Tibial artery (tissue), 4 donors: ENCODE measurements at regions not wholly inside any gene's neighbourhood (a gene's known extent, or its start where the extent isn't known, plus 50 kb on each side); places are given as distances from the start of the nearest gene placed in this dataset.

Experiments used
- DNase-seq, 2 donors: peaks; one replicate each; pipeline ENCODE4 v3.0.0-alpha.2; 2019
- H3K27ac ChIP-seq, 2 donors: fragments of 200-600 bp; sonication (generic) in 1 of 2; 1 replicate in 1 of 2; 2 replicates in 1 of 2; pipeline ENCODE4 v1.5.1; 2018 to 2019; ENCODE audit warnings: mild to moderate bottlenecking in 1 of 2
- H3K27me3 ChIP-seq, 2 donors: fragments of 200-600 bp; sonication (generic) in 1 of 2; one replicate each; pipeline versions ENCODE4 v1.5.1 to v1.6.0; 2016 to 2019
- H3K36me3 ChIP-seq, 3 donors: fragments of 200-600 bp; sonication (generic) in 2 of 3; one replicate each; pipeline ENCODE4 v1.5.1; 2016 to 2019; ENCODE audit warnings: mild to moderate bottlenecking in 2 of 3
- H3K4me1 ChIP-seq, 4 donors: fragments of 200-600 bp; sonication (generic) in 2 of 4; 1 replicate in 3 of 4; 2 replicates in 1 of 4; pipeline ENCODE4 v1.5.1; 2016 to 2019
- H3K4me3 ChIP-seq, 2 donors: fragments of 200-600 bp; sonication (generic) in 1 of 2; 1 replicate in 1 of 2; 2 replicates in 1 of 2; pipeline ENCODE4 v1.5.1; 2018 to 2019; ENCODE audit warnings: mild to moderate bottlenecking in 2 of 2
- H3K9me3 ChIP-seq, 3 donors: fragments of 200-600 bp; sonication (generic) in 1 of 3; one replicate each; pipeline ENCODE4 v1.5.1; 2016 to 2019
- intact Hi-C: fragments of 100-400 bp; cut with DNase I; formaldehyde crosslinking; loops from one replicate; pipeline ENCODE4 v1.15.0; 2023; ENCODE audit warnings: low total_unique reads
- TF ChIP-seq, protein P1 (sequence below), 2 experiments: fragments of 200-600 bp in 1 of 2; fragments of 450-650 bp in 1 of 2; IDR thresholded peaks; one replicate each; pipeline ENCODE4 v1.5.1; 2017 to 2019; ENCODE audit warnings: antibody characterized with exemption in 2 of 2, mild to moderate bottlenecking in 1 of 2, moderate library complexity in 1 of 2

DNA sequence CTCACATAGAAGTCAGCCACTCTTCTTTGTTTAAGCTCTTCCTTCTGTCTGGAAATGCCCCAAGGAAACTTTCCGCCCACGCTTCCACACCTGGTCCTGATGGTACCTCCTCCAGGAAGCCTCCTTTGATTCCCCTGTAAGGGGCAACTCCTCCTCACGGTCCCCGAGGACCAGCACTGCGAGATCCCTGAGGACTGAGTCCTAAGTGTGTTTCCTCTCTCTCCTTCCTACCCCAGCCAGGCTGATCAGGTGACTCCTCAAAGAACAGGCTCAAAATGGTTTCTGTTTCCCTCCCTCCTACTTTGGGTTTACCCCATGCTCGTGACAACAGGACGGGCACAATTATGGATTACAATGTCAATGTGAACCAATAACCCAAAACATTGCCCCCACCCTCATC is 63.0 kb upstream of the MED9 start:
- H3K36me3 ChIP-seq, result no peaks in the 10 kb centered on the region
- TF ChIP-seq, protein P1, sequence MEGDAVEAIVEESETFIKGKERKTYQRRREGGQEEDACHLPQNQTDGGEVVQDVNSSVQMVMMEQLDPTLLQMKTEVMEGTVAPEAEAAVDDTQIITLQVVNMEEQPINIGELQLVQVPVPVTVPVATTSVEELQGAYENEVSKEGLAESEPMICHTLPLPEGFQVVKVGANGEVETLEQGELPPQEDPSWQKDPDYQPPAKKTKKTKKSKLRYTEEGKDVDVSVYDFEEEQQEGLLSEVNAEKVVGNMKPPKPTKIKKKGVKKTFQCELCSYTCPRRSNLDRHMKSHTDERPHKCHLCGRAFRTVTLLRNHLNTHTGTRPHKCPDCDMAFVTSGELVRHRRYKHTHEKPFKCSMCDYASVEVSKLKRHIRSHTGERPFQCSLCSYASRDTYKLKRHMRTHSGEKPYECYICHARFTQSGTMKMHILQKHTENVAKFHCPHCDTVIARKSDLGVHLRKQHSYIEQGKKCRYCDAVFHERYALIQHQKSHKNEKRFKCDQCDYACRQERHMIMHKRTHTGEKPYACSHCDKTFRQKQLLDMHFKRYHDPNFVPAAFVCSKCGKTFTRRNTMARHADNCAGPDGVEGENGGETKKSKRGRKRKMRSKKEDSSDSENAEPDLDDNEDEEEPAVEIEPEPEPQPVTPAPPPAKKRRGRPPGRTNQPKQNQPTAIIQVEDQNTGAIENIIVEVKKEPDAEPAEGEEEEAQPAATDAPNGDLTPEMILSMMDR (IDR thresholded peaks at IDR 0.05), result no peak
- H3K4me3 ChIP-seq, result peak overlapping the region in 1 of 2 donors; percentile 11
- H3K9me3 ChIP-seq, result no peaks in the 10 kb centered on the region
- intact Hi-C loops, result no loop called here
- peaks cover 0 to 47% of the 10 kb centered on the region in 2 donors for H3K27me3 ChIP-seq
- DNase-seq, result no peak
- H3K27ac ChIP-seq, result no peak overlapping the region
- peaks cover 0 to 21% (median 11%) of the 10 kb centered on the region in 4 donors for H3K4me1 ChIP-seq

DNA sequence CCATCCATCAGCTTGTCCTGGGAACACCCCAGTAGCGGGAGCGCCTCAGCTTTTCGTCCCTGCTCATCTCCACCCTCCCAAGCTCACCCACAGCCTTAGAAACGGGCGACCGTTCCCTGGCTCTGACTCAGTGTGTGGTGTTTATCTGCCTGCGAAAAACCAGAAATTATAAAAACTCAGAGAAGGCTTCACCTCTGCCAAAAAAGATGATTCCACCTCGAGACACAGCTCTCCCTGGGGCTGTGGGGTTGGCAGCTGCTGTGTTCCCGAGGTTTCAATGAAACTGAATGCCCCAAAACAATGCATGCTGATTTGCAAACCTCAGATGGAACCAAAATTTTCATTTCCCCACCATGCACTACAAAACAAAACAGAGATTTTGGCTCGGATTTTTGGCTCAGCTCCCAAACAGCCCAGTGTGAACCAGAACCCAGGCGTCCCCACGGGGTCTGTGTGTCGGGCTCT is 62.4 kb upstream of the MED9 start:
- H3K9me3 ChIP-seq, result no peaks in the 10 kb centered on the region
- H3K36me3 ChIP-seq, result no peaks in the 10 kb centered on the region
- peak in 1 of 2 donors; percentile 64 for DNase-seq
- no peak overlapping the region for H3K27ac ChIP-seq
- peaks cover 0 to 21% (median 11%) of the 10 kb centered on the region in 4 donors for H3K4me1 ChIP-seq
- TF ChIP-seq, protein P1 (IDR thresholded peaks at IDR 0.05), result no peak
- intact Hi-C loops, result no loop called here
- peaks cover 0 to 47% of the 10 kb centered on the region in 2 donors for H3K27me3 ChIP-seq
- peak overlapping the region in 1 of 2 donors; percentile 11 for H3K4me3 ChIP-seq

DNA sequence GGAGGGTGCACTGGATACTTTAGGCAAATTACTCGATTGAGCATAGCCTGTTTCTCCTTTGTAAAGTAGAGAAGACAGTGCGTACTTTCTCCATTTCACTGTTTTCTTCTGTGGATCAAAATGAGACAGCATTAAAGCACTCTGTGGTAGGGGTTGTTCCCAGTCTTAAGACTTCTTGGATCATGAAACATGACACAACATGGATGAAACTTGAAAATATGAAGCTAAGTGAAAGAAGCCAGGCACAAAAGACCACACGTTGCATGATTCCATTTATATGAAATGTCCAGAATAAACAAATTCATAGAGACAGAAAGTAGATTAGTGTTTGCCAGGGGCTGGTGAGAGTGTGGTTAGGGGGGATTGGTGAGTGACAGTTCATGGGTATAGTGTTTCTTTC is 61.8 kb upstream of the MED9 start:
- intact Hi-C loops, result no loop called here
- no peak for DNase-seq

GRCh38 chr17:17416007-17416399 is 60.8 kb upstream of the MED9 start:
- Histone ChIP-seq H3K27ac (no peak overlapping the region), H3K4me3 (no peak overlapping the region), H3K4me1 (peaks cover 0 to 28% (median 11%) of the 10 kb centered on the region in 4 donors), H3K27me3 (peaks cover 0 to 36% of the 10 kb centered on the region in 2 donors), H3K9me3 (no peaks in the 10 kb centered on the region), H3K36me3 (no peaks in the 10 kb centered on the region)
- DNase-seq, result no peak
- intact Hi-C loops, result no loop called here
- TF ChIP-seq, protein P1 (IDR thresholded peaks at IDR 0.05), result no peak

More for the DNA sequence above, 61.8 kb upstream of the MED9 start:
- Histone ChIP-seq H3K9me3 (no peaks in the 10 kb centered on the region), H3K4me1 (peaks cover 0 to 27% (median 11%) of the 10 kb centered on the region in 4 donors), H3K27ac (no peak overlapping the region), H3K4me3 (no peak overlapping the region), H3K27me3 (peaks cover 0 to 43% of the 10 kb centered on the region in 2 donors), H3K36me3 (no peaks in the 10 kb centered on the region)
- TF ChIP-seq, protein P1 (IDR thresholded peaks at IDR 0.05), result no peak

DNA sequence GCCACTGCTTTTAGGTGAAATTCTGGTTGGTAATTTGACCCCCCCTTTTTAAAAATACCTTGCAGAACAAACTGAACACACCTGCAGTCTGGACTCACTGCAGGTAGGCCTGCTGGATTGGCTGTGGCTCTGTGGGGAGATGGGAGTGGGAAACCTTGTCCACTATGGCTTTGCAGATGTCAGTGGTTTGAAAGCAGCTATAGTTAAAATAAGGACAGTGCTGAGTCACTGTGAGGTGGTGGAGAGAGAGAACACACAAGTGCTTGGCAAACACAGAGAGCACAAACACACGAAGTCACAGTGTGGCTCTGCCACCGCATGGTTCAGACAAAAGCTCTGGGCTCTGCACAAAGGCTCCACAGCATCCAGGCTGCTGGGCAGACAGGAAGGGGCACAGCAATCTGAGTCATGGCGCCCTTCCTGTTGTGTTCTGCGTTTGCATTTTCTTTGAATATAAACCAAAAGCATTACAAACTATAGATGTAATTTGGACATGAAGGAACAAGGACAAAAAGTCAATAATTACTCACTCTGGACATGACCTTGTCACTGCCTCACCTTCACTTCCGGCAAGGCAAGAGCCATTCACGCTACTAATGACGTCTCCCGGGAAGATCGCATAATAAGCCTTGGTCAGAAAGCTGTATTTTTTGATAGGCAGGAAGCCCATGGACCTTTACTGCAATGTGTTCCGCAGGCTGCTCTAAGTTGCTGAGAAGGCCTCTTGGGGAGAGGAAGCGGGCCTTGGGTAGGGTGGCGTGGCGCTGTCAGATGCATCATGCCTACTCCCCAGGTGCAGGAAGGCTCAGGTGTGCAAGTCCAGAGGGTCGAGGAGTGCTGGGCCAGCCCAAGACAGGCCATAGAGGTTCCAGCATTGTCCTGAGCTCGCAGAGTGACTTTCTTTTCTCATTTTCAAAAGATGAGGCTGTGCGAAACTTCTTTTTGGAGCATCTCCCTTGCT is 60.1 kb upstream of the MED9 start:
- Histone ChIP-seq H3K27ac (no peak overlapping the region), H3K27me3 (peaks cover 0 to 31% of the 10 kb centered on the region in 2 donors), H3K4me1 (peaks cover 0 to 28% (median 11%) of the 10 kb centered on the region in 4 donors), H3K36me3 (no peaks in the 10 kb centered on the region), H3K9me3 (no peaks in the 10 kb centered on the region), H3K4me3 (no peak overlapping the region)
- TF ChIP-seq, protein P1 (IDR thresholded peaks at IDR 0.05), result no peak
- DNase-seq, result peak in 1 of 2 donors; percentile 62
- intact Hi-C loops, result no loop called here
